NCI-H1436 treated with DMSO at 0.1 percent for 48 hours (cell line): ENCODE measurements at regions not wholly inside any gene's neighbourhood (a gene's known extent, or its start where the extent isn't known, plus 50 kb on each side); places are given as distances from the start of the nearest gene placed in this dataset.

Experiments used
- DNase-seq: peaks from one replicate; lab custom pipeline; 2025; lab: John Stamatoyannopoulos, UW

DNA sequence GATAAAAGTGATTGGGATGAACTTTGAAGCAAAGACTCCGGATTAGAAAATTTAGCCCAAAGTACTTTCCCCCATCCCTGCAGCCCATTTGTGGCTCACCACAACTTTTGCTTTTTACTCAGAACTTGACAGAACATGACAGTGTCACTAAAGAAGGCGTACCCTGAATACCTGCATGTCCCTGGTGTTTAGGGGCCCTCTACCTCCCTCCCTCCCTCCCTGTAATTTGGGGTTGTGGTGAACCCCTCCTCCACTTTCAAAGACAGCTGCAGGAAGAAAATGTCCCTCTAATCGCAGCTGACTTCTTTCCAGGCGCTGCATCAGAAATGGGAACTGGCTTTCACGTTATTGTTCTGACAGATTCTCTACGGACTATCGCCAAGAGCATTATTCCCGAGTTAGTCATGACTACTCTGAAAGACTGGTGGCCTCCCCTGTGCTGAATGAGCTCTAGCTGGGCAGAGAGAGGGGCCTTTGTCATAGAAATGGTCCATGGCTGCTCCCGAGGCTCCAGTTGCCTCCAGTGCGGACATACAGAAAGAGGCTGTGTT lies 93.2 kb upstream of the ARHGEF3 start:
- no peak for DNase-seq

DNA sequence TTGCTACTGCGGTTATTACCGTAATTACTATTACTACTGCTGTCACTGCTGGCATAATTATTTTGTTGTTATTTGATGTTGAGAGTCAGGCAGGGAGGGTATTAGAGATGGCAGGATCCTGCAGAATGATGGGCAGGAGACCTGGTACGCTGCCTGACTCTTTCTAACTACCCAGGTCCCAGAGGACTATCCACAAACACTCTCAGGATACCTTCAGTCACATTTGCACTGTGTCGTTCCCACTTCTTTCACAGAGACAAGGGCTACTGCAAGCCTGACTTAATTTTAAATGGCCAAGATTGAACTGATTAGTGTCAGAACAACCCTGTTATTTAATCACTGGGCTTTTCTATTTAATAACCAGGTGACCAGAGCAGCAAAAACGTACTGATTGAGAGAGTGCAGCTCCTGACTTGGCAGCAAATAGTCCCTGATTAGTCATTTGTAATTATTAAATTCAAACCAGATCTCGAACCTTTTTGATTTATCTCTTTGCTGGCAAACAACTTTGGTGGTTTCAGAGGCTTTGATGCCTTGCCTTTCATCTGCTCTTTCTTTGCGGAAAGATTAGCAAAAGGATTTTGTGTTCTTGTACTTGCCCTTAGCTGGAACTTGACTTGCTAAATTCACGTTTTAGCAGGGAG lies 88.8 kb upstream of the ARHGEF3 start:
- DNase-seq, result no peak

DNA sequence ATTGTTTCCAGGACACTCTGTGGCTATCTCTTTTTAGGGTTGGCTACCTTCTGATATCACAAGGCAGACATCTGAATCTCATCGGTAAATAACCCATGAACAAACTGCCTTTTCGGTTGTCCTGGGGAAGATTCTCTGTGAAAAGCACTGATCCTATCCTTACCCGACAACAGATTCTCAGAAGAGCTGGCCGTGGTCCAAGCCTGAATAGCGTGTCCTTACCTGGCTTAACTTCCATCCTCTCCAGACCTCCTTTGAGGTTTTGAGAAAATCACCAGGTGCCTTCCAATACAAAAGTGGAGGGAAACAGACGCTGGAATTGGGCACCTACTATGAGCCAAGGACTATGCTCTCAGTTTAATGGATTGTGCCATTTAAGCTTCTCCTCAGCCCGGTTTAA lies 87.4 kb upstream of the ARHGEF3 start:
- no peak for DNase-seq

DNA sequence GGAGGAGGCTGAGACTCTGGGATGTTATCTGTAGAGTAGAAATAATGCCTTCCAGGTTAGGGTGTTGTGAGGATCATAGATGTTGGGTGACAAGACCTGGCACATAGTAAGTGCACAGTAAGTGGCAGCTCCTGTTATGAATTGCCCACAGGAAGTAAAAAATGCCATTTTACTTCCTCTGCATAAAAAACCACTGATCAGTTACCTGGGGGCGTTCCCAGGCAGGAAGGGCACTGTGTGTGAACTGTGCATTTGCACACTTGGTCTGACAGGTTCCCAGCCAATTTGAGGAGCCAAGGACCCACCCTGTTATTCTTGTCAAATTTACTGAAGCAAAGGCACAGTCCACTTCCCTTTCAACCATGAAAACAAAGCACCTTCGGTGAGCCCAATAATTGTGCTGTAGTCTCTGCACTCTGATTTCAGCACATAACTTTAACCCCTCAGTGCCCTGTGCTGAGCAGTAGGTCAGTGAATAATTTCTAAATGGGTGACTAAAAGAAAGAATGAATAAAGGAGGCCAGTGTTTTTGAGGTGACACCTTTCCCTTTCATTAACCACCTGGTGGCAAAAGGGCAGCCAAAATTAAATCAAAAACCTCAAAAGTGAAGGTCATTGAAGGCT lies 85.8 kb upstream of the ARHGEF3 start:
- no peak for DNase-seq

DNA sequence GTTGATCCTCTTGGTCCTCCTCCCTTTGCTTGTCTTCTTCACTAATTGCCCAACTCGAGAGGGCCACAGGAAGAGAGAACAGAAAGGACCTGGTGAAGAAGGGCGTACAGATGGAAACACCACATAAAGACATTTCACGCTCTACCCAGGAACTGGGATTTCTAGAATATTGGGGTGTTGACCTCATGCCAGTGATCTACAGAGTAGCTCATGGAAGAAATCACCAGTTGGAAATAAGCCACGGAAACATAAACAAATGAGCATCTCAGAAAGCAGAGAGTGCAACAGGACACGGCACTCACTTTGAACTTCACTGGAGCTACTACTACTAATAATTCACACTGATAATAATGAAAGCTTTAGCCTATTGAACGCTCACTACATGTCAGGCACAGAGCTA lies 84.6 kb upstream of the ARHGEF3 start:
- DNase-seq, result no peak

DNA sequence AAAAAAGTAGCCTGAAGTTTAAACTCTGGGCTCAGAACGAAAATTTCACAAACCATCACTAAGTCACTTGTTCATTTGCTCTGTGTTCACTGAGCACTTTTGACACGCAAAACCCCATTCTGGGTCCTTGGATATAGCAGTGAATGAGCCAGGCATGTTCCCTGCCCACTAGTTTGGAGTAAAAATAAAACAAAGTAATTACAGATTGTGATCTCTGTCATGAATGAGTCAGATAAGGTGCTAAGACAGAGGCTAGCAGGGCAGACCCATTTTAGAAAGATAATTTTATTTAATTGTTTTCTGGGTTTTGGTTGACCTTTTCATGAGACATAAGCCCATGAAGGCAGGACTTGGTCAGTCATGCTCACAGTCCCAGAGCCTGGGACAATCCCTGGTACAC lies 84.1 kb upstream of the ARHGEF3 start:
- DNase-seq, result no peak

DNA sequence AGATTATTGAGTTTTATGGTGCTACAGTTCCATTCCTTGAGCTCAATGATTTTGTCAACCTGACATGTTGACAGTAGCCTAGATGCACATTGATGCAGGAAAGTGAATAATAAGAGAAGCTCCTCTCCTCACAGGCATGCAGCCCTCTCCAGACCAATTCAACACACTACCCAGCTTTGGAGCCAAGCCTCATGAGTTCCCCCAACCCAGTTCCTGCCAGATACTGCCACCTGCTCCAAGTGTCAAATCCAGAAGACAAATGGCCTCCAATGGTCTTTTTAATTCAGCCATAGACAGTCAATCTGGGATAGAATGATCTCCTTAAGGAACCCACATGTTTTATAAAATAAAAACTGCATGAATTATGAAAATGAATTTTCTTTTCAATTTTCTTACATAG lies 83.7 kb upstream of the ARHGEF3 start:
- no peak for DNase-seq

DNA sequence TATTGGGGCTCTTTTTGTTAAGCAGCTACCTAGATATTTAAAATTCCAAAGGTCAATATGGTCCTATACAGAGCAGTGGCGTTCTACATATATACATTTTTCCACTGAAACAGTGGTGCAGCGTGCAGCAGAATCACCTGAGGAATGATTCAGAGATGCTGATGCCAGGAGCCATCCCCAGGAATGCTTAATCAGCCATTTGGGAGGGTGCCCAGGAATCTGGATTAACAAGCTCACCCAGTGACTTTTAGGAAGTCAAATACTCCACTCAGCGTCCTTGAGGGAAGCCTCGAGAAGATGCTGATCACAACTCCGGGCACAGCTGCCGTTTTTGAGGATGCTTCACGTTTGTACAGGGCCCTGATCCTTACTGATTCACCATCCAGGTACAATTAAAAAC lies 82.6 kb upstream of the ARHGEF3 start:
- no peak for DNase-seq

DNA sequence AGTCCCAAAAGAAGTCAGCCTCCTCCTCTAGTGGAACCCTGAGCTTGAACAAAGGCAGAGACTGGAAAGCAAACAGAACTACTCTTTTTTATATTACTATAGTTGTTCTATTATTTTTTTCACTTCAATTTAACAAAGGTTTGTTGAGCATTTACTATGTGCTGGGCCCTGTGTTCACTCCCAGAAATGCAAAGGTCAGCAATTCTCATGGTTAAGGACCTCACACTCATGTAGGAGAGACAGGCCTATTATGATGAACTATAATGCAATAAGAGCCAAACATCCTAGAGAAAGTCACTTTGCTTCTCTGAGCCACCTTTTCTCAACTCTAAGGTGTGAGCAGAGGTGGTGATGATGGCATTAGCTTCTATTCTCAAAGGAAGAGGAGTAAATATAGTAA lies 82.1 kb upstream of the ARHGEF3 start:
- DNase-seq, result no peak

DNA sequence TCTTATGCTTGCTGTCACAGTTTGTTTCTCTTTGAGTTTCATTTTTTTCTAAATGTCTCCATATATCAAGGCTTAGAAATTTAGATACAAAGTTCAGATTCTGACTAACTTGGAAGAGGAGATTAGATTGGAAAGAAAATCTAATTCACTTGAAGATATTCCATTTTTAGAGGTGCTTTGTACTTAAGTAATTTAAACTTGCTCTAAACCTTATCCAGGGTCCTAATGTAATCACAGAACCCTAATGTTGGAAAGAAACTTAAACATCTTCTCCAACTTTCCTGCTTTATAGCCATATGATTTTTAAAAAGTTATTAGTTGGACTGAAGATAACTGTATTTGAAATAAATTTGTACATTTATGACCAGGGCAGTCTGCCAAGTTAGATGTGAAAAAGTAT lies 81.1 kb upstream of the ARHGEF3 start:
- no peak for DNase-seq

DNA sequence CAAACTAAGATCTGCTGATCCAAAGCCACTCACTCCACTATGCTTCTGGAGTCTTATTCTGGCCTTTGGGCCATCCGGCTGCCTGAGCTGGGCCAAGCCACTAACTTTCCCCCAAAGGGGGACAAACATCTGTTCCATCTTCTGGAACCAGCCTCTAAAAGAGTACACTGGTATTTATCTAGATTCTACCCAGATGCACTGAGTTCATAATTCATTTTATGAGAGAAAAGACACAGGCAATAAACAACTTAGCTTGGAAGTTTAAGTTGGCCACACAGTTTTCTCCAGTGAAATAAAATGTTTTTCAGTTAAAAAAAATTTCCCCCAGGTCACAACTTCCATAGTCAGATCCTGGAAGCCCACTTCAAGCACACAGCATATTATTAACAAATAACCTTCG lies 80.1 kb upstream of the ARHGEF3 start:
- no peak for DNase-seq

DNA sequence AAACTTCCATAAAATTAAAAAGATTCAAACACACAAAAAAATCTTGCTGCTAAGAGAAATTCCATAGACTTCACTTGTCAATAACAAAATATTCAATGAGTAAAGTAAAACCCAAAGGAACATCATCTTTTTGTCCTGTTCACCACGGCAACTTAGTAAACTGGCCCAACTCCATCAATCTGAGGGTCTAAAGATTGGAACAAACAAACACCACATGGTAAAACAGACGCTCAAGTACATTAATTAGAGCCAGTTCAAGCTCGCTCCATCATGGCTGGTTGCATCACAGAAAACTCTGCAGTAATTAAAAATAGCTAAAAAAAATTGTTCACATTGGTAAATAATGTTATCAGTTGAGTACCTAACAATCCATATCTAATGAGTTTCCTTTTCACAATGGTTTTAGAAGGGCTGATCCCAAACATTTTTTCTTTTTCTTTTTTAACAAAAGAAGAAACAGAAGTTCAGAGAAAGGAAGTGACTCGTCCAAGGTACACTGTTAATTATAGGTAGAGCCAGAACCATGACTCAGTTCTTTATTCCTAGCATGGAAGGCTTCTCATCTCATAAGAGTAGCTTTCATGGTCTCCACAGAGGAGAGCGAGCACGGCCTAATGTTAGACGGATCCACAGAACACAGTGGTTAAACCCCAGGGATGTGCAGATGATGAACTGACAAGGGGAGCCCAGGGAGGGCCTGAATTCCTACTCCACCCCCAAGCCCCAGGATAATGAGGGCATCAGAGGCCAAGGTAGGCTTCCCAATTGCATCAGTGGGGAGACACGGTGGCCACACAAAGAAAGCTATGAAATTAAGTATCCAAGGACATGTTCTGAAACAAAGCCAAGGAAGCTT lies 79.2 kb upstream of the ARHGEF3 start:
- no peak for DNase-seq

DNA sequence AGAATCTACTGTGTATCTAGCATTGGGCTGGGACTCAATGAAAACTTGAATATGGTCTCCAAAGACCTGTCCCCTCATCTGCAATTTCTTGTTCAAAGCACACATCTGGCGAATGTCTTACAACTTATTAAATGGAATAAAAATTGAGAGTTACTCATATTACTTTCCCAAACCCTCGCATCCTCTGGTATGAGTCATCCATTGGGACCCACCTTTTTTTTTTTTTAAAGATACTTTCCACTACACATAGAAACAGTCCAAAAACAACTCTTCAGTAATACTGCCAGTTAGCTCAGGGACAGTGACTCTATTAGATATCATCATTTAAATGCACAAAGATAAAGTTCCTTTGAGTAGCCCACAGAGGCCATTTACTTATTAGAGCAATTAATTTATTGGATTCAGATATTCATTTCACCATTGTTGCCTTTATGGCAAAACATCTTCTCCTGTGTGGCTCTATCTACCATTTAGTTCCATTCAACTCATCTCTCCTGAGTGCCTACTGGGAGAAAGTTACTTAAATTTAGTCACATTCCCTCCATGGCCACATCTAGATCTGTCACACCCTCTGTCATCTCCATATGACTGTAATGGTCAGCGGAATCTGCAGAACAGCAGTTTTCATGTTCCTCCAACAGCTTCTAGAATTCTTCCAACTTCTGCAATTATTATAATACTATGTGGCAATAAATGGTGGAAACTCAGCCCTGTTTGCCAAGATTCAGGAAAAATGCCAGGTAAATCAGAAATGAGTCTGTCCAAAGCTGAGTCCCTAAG lies 77.9 kb upstream of the ARHGEF3 start:
- DNase-seq, result no peak

DNA sequence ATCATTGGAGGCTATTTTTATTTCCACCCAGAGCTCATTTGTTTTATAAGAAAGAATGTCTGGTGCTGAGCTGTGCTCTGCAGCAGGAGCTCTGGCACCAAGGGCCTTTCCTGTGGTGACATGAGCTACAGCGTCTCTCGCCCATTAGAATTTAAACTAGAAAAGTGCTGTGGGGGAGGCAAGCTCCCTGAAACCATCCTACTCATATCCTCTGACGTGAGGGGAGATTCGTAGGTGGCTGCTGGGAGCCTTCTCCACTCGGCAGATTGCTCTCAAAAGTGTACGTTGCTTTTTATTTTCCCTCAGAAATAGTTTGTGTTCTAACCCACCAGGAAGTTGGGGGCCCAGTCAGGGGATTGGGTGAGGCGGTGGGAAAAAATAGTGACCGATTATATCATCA lies 76.3 kb upstream of the ARHGEF3 start:
- no peak for DNase-seq

DNA sequence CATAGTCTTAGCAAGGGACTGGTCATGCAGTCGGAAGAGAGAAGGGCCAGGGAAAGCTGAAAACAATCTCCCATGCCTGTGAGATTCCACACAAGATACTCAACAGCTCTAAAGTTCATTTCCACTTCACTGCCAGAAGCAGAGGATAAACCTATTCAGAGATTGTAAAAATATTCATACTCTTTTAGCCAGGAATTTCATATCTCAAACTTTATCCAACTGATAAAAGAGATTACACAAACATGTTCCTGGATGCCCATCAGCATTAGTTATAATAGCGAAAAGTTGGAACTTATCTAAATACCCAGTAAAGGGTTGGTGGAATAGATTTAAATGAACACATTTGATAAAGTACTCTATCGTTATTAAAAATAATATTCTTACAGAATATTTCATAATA lies 75.2 kb upstream of the ARHGEF3 start:
- DNase-seq, result no peak

DNA sequence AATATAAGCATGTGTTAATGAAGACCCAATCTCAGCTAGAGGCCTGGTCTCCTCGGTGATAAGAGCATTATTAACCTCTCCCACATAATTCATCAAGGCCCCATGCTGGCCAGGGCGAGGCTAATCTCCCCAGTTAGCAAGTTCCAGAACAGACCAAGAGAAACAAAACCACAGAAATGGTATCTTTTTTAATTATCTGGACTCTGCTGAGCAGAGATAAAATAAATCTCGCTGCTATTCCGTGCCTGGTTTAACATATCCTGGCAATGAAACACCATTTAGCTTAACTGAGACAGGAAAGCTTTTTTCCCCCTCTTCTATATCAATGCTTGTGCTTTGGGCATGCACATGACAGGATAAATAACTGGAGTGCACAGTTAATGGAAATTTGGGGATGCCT lies 72.5 kb upstream of the ARHGEF3 start:
- DNase-seq, result no peak

DNA sequence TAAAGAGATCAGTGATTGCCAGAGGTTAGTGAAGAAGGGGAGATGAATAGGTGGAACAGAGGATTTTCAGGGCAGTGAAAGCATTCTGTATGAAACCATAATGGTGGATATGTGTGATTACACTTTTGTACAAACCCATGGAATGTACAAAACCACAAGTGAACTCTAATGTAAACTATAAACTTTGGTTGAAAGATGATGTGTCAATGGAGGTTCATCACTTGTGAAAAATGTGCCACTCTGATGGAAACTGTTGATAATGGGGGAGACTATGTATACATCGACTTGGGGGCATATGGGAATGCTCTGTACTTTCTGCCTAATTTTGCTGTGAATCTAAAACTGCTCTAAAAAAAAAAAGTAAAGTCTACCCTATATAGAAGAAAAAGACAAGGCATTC lies 68.7 kb upstream of the ARHGEF3 start:
- no peak for DNase-seq

DNA sequence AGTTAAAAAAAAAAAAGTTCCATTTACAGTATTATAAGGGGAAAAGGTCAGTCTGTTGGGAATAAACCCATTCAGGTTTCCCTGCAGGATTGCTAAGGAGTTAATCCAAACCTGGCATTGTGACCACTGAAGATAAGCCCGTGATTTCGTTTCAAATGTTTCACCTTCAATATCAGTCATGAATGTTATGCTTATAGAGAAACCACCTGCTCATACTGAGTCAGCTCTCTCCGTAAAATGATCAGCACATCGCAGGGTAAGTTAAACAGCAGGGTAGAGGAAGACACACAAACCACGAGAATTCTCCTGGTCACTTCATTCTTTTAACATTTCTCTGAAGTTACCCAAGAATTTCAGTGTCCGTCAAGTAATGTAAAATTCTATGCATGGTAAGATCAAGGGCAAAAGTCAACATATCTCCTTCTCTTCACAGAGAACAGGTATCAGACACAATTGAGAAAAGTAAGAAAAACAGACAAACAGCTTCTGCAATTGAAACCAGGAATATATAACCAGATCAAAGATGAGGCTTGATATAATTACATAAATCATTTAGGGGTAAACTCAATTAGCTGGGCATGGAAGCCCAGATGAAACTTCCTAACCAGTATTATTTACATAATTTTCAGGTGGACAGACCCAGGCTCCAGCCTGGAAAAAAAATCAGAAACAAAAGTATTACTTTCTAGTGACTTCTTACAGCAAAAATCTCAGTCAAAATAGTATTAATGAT lies 67.6 kb upstream of the ARHGEF3 start:
- DNase-seq, result no peak

DNA sequence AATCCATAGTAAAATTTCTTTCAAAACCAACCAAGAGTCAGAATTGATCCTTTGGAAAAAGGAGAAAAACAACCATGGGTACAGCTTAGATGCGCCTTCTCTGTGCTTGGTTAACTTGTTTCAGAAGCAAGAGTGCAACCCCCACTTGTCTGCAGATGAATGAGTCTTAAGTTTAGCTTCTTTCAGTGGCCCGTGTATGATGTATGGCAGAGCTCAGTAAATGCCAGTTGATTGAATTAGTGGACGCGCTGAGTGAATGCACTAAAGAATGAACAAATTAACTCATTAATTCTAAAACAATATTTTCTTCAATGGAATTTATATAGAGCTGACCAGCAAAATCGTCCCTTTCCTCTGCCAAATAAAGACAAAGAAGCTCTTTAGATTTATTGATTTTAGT lies 67.0 kb upstream of the ARHGEF3 start:
- DNase-seq, result no peak

DNA sequence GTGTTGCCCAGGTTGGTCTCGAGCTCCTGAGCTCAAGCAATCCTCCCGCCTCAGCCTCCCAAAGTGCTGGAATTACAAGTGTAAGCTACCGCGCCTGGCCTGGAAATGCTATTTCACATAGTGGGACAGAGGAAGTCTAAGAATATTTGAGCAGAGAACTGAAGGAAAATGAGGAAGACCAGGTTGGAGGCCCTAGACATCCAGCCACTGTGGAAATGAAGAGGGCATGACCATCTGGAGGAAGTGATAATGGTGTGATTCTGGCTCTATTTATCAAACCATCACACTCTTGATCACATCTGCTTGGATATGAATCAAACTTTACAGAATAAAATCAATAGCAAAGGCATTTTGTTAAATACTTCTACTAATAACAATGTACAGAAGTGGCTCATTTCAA lies 65.9 kb upstream of the ARHGEF3 start:
- no peak for DNase-seq

DNA sequence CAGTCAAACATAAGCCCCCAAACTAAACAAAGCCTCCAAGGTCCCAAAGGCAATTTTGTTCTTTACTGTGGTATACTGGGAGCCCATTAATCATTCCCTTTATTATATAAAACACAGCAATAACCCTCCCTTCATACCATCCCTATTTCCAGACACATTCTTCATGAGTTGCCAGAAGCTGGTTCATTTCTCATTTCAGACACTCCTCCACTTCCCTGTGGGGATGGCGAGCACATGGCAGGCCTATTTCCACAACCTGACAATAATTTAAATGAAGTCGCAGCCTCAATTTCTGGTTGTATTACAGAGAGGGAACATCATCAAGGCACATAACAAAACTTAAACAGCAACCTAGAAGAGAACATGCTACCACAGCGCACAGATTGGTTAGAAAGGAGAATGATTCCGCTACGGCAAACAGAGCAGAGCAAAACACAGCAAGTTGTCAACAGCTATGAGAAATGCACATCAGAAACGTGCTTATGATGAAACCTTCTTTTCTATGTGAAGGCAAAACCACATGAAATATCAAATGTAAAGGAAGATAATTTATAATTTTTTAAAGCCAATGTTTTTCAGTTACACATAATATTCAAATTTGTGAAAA lies 63.3 kb upstream of the ARHGEF3 start:
- DNase-seq, result no peak
